ENCODE measurements at regions not wholly inside any gene's neighbourhood (a gene's known extent, or its start where the extent isn't known, plus 50 kb on each side); places are given as distances from the start of the nearest gene placed in this dataset.

GRCh38 chr19:13644645-13645044 lies 119.7 kb upstream of the MRI1 start:
- Histone ChIP-seq H3K4me1 (no peaks in the 10 kb centered on the region), H3K9me3 (no peaks in the 10 kb centered on the region), H3K27ac (no peak overlapping the region), H3K4me3 (no peak overlapping the region), H3K36me3 (no peaks in the 10 kb centered on the region), H3K27me3 (no peaks in the 10 kb centered on the region)
- ATAC-seq, result no peak
- no peak for TF ChIP-seq CTCF (IDR thresholded peaks at IDR 0.05)
- intact Hi-C loops (cut with DNase I), result no loop called here
- no peak for DNase-seq

DNA sequence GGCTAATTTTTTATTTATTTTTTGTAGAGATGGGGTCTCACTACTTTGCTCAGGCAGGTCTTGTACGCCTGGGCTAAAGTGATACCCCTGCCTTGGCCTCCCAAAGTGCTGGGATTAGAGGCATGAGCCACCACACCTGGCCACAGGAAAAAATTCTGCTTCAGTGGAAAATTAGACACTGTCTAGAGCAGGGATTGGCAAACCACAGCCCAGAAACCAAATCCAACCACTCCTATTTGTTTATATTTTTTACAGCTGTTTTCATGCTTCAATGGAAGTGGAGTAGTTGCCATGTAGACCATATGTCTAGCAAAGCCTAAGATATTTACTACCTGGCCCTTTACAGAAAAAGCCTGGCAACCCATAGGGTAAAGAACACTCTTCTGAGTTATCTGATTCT lies 123.7 kb upstream of the MRI1 start:
- H3K27ac ChIP-seq, result no peak overlapping the region
- no peak for ATAC-seq
- intact Hi-C loops (cut with DNase I), result no loop called here

DNA sequence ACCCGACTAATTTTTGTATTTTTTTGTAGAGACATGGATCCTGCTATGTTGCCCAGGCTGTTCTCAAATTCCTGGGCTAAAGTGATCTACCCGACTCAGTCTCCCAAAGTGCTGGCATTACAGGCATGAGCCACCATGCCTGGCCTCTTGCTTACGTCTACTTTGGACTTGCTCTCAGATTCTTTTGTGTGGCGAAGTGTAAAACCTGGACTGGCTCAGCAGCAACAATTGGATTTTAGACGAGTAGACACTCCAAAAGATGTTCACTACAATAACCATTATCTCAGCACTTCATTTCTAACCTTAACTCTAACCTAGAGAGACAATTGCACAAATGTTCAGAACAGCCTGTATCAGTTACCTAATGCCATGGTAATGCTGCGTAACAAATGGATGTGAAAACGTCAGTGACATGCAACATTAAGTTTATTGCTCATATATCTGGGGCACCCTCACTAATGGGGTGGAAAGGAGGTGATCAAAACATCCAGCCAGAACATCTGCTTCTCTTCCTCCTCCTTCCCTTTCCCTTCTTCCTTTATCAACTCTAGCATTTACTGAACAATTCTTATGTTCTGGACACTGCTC lies 124.9 kb upstream of the MRI1 start:
- H3K4me1 ChIP-seq, result no peaks in the 10 kb centered on the region
- no peak for ATAC-seq

More for the DNA sequence above, 123.7 kb upstream of the MRI1 start:
- H3K9me3 ChIP-seq, result no peaks in the 10 kb centered on the region
- no peak for DNase-seq
- no peaks in the 10 kb centered on the region for H3K27me3 ChIP-seq
- H3K4me1 ChIP-seq, result no peaks in the 10 kb centered on the region
- H3K4me3 ChIP-seq, result no peak overlapping the region
- no peaks in the 10 kb centered on the region for H3K36me3 ChIP-seq
- no peak for TF ChIP-seq CTCF (IDR thresholded peaks at IDR 0.05)

DNA sequence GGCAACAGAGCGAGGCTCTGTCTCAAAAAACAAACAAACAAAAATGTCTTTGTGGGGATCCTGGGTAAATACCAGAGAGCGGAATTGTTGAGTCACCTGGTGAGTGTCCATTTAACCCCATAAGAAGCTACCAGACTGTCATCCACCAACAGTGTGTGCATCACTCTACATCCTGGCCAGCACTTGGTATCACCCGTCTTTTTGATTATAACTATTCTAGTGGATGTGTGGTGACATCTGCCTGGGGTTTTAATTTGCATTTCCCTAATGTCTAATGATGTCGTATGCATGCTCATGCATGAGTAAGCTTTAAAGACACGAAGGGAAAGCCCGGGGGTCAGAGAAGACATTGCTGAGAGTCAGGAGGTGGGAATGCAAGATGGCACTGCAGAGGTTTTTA lies 126.7 kb upstream of the MRI1 start:
- DNase-seq (no peak), ATAC-seq (no peak)
- no peaks in the 10 kb centered on the region for H3K27me3 ChIP-seq
- H3K4me1 ChIP-seq, result no peaks in the 10 kb centered on the region
- no peak for TF ChIP-seq CTCF (IDR thresholded peaks at IDR 0.05)
- H3K27ac ChIP-seq, result no peak overlapping the region
- H3K4me3 ChIP-seq, result no peak overlapping the region
- H3K36me3 ChIP-seq, result no peaks in the 10 kb centered on the region
- intact Hi-C loops (cut with DNase I), result no loop called here
- no peaks in the 10 kb centered on the region for H3K9me3 ChIP-seq

More for the DNA sequence above, 124.9 kb upstream of the MRI1 start:
- Histone ChIP-seq H3K4me3 (no peak overlapping the region), H3K27me3 (no peaks in the 10 kb centered on the region), H3K9me3 (no peaks in the 10 kb centered on the region), H3K36me3 (no peaks in the 10 kb centered on the region), H3K27ac (no peak overlapping the region)
- intact Hi-C loops (cut with DNase I), result no loop called here
- no peak for DNase-seq
- TF ChIP-seq CTCF (IDR thresholded peaks at IDR 0.05), result no peak

- Histone ChIP-seq H3K27me3 (no peaks in the 10 kb centered on the region), H3K4me3 (no peak overlapping the region), H3K27ac (no peak overlapping the region), H3K9me3 (no peaks in the 10 kb centered on the region), H3K4me1 (no peaks in the 10 kb centered on the region), H3K36me3 (no peaks in the 10 kb centered on the region)
- DNase-seq, result no peak
- no peak for ATAC-seq
- intact Hi-C loops (cut with DNase I), result no loop called here
- no peak for TF ChIP-seq CTCF (IDR thresholded peaks at IDR 0.05)
Observed at GRCh38 chr19:13634658-13635057, 128.4 kb upstream of the CACNA1A start.

DNA sequence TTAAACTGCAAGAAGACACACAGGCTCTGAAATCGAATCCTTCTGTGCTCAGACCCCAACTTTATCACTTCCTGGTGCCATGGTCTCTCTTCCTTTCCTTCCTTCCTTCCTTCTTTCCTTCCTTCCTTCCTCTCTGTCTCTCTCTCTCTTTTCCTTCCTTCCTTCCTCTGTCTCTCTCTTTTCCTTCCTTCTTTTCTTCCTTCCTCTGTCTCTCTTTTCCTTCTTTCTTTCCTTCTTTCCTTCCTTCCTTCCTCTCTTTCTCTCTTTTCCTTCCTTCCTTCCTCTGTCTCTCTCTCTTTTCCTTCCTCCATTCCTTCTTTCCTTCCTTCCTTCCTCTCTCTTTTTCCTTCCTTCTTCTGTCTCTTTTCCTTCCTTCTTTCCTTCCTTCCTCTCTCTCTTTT lies 127.2 kb upstream of the CACNA1A start:
- Histone ChIP-seq H3K4me1 (no peaks in the 10 kb centered on the region), H3K4me3 (no peak overlapping the region), H3K9me3 (no peaks in the 10 kb centered on the region), H3K27ac (no peak overlapping the region), H3K27me3 (peaks cover 9% of the 10 kb centered on the region), H3K36me3 (no peaks in the 10 kb centered on the region)
- DNase-seq, result no peak
- no peak for ATAC-seq
- intact Hi-C loops (cut with DNase I), result no loop called here
- TF ChIP-seq CTCF (IDR thresholded peaks at IDR 0.05), result no peak

Measured in upper lobe of right lung (tissue), 1 donor.